Small intestine (tissue), 7 donors: ENCODE measurements at regions not wholly inside any gene's neighbourhood (a gene's known extent, or its start where the extent isn't known, plus 50 kb on each side); places are given as distances from the start of the nearest gene placed in this dataset.

Experiments
- DNase-seq, 2 donors: peaks; one replicate each; pipeline versions ENCODE4 v3.0.0 to v3.0.0-alpha.2; 2013
- FAIRE-seq: peaks from 2 replicates; lab custom pipeline; 2012; peaks lifted over from hg19 to GRCh38; lab: Jason Lieb, UNC
- H3K27ac ChIP-seq, 3 donors: one replicate each; pipeline ENCODE4 v1.5.1; 2013; ENCODE audit warnings: low read length in 2 of 3, mild to moderate bottlenecking in 2 of 3, control low read depth in 1 of 3, inconsistent platforms in 1 of 3, low read depth in 1 of 3, moderate library complexity in 1 of 3
- H3K27me3 ChIP-seq, 3 donors: one replicate each; pipeline ENCODE4 v1.6.1; 2013; ENCODE audit warnings: low read length in 3 of 3, inconsistent platforms in 1 of 3; ENCODE audit not compliant: control insufficient read depth in 3 of 3, insufficient read depth in 3 of 3
- H3K36me3 ChIP-seq, 3 donors: one replicate each; pipeline ENCODE4 v1.6.1; 2013; ENCODE audit warnings: low read length in 3 of 3, inconsistent platforms in 1 of 3, low read depth in 1 of 3, mild to moderate bottlenecking in 1 of 3, moderate library complexity in 1 of 3; ENCODE audit not compliant: control insufficient read depth in 3 of 3, insufficient read depth in 2 of 3
- H3K4me1 ChIP-seq, 3 donors: one replicate each; pipeline ENCODE4 v1.6.1; 2013; ENCODE audit warnings: low read length in 2 of 3, inconsistent platforms in 1 of 3, low read depth in 1 of 3, mild to moderate bottlenecking in 1 of 3, moderate library complexity in 1 of 3; ENCODE audit not compliant: control insufficient read depth in 3 of 3, insufficient read depth in 2 of 3
- H3K4me3 ChIP-seq, 3 donors: one replicate each; pipeline ENCODE4 v1.5.1; 2013; ENCODE audit warnings: low read length in 3 of 3, control low read depth in 1 of 3, inconsistent platforms in 1 of 3, low read depth in 1 of 3, mild to moderate bottlenecking in 1 of 3, moderate library complexity in 1 of 3
- H3K9me3 ChIP-seq, 2 donors: one replicate each; pipeline ENCODE4 v1.6.1; 2013; ENCODE audit warnings: low read depth in 1 of 2, low read length in 1 of 2; ENCODE audit not compliant: control insufficient read depth in 2 of 2, insufficient read depth in 1 of 2
- WGBS, 3 donors: extraction: QIAGEN DNeasy Blood & Tissue Kit; methylation state at CpG; one replicate each; pipeline ENCODE4 v1.1.7; 2013; 5-methylcytosine and 5-hydroxymethylcytosine counted together
- donor health status: healthy with polysubstance abuse.
- donor health status: control.
- donor health status: control.
- donor health status: Bipolar disorder and iron deficiency.
- donor health status: healthy.

DNA sequence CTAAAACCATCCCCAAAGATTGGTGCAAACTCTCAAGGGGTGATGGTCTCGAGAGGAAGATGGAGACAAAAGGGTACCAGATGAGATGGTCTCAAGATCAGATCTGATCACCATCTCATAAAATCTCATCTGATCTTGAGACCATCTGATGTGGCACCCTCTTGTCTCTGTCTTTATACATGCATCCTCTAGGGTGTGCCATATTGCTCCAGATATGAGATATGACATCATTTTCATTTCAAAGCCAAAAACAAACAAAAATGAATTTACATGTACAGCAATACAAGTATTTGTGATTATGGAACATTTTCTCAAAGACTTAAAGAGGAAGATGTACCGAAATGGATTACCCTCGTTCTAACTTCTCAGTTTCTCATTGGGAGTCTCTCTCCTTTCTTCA, 787.2 kb downstream of the GALC start:
- Histone ChIP-seq H3K27me3 (no peaks in the 10 kb centered on the region), H3K9me3 (no peaks in the 10 kb centered on the region), H3K27ac (no peak overlapping the region), H3K4me3 (no peak overlapping the region), H3K4me1 (no peaks in the 10 kb centered on the region), H3K36me3 (no peaks in the 10 kb centered on the region)
- 76 to 86% (median 81%) methylated on average over 3 of the region's 3 CpGs for WGBS, 3 donors
- DNase-seq: no peak
- FAIRE-seq: no peak

DNA sequence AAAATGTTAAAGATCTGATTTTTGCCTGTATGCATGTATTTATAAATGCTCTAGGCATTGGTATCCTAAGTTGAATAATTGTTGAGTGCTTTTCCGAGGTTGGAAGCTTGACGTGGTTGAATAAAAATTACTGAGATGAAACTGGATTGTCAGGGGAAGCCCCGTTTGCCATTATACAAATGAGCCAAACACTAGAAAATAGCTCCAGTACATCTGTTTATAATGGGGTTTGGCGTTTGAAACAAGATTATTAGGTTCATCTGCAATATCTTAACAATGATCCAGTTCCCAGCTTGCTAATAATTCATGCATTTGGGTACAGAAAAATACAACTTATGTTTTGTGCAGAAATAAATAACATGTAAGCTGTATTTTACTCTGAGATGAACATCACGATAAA, 789.6 kb downstream of the GALC start:
- Histone ChIP-seq H3K36me3 (no peaks in the 10 kb centered on the region), H3K27ac (no peak overlapping the region), H3K27me3 (no peaks in the 10 kb centered on the region), H3K9me3 (peaks cover 0 to 1% of the 10 kb centered on the region in 2 donors), H3K4me1 (no peaks in the 10 kb centered on the region), H3K4me3 (no peak overlapping the region)
- DNase-seq: no peak
- FAIRE-seq: no peak
- 71 to 77% (median 73%) methylated on average over 5 of the region's 5 CpGs for WGBS, 3 donors

DNA sequence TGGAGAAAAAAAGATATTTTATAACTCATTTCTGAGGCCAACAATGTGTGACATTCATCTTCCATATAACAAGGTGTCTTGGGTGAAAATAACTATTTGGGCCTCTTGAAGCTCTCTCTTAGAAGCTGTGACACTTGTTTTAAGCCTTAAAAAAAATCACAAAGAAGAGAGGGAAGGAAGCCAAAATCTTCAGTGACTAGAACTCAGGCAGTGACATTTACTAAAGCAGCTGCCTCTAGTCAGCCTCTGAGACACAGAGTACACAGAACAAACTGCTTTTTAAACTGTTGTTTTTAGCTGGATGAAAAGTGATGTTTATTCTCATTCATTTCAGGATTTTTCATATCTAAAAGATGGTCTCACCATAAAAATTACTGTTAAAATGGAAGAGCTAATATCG, 793.6 kb downstream of the GALC start:
- H3K36me3 ChIP-seq: no peaks in the 10 kb centered on the region
- DNase-seq (no peak), FAIRE-seq (no peak)
- WGBS, 3 donors: 50 to 67% (median 53%) methylated on average over 1 of the region's 1 CpG
- H3K4me3 ChIP-seq: no peak overlapping the region
- H3K9me3 ChIP-seq: peaks cover 0 to 1% of the 10 kb centered on the region in 2 donors
- no peak overlapping the region for H3K27ac ChIP-seq
- H3K27me3 ChIP-seq: no peaks in the 10 kb centered on the region
- H3K4me1 ChIP-seq: no peaks in the 10 kb centered on the region

DNA sequence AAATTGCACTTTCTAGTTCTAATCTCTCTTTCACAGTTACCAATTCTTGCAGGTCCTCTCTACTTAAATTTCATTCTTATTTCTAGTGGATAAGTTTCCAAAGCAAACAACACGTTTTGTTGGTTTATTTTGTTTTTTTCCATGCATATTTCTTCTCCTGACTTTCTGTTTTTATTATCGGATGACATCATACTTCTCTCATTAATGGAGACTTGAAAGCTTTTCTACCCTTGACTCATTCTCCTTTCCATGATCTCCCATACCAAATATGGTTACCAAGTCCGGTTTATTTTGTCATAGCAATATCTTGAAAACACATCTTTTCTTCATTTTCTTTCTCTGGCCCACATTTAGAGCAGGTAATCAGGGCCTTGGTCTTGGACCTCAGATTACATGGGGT, 796.5 kb downstream of the GALC start:
- H3K4me1 ChIP-seq: no peaks in the 10 kb centered on the region

DNA sequence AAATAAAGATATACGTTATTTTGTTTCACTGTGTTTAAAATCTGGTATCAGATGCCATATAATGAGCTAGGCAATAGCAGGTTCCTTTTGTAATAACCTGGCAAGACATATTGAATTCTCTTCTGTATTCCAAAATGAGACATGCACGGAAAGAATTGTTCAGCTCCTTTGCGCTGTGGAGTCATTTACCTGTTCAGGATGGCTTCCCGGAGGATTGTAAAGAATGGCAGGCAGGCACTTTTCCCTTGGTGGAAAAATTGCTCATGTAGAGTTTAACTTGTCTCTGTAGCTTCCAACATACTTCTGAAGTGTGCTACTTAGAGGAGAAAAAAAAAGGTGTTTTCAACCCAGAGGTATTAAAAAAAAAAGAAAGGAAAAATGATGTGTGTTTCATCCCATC, 805.2 kb downstream of the GALC start:
- DNase-seq (no peak), FAIRE-seq (no peak)
- Histone ChIP-seq H3K36me3 (no peaks in the 10 kb centered on the region), H3K4me3 (no peak overlapping the region), H3K27ac (no peak overlapping the region), H3K27me3 (no peaks in the 10 kb centered on the region), H3K9me3 (no peaks in the 10 kb centered on the region), H3K4me1 (no peaks in the 10 kb centered on the region)
- 85 to 88% (median 88%) methylated on average over 4 of the region's 4 CpGs for whole genome bisulfite sequencing, 3 donors

More for the DNA sequence above, 796.5 kb downstream of the GALC start:
- H3K4me3 ChIP-seq: no peak overlapping the region
- DNase-seq (no peak), FAIRE-seq (no peak)
- WGBS, 3 donors: 57 to 65% (median 62%) methylated on average over 3 of the region's 3 CpGs
- peaks cover 0 to 1% of the 10 kb centered on the region in 2 donors for H3K9me3 ChIP-seq
- H3K27me3 ChIP-seq: no peaks in the 10 kb centered on the region
- no peaks in the 10 kb centered on the region for H3K36me3 ChIP-seq
- no peak overlapping the region for H3K27ac ChIP-seq

DNA sequence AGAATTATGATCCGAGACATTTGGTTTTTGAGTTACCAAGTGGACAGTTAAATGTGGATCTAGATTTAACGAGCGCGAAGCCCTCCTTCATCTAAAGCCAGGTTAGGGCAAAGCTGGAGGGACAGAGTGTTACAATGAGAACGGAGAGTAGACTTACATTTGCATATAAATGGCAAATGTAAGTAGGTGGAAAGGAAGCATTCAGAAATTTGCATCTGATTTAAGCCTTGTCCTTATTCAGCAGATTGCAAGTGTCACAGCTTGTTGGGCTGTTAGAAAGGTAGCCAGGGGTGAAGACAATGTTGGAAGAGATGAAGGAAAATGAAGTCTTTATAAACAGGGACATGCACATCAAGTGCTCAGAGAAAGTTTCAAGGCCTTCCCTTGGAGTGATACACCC, 806.2 kb downstream of the GALC start:
- no peaks in the 10 kb centered on the region for H3K36me3 ChIP-seq
- 69 to 76% (median 71%) methylated on average over 5 of the region's 5 CpGs for WGBS, 3 donors
- H3K4me1 ChIP-seq: no peaks in the 10 kb centered on the region
- no peaks in the 10 kb centered on the region for H3K27me3 ChIP-seq
- no peak overlapping the region for H3K27ac ChIP-seq
- no peak for DNase-seq
- H3K4me3 ChIP-seq: no peak overlapping the region
- H3K9me3 ChIP-seq: no peaks in the 10 kb centered on the region
- no peak for FAIRE-seq

DNA sequence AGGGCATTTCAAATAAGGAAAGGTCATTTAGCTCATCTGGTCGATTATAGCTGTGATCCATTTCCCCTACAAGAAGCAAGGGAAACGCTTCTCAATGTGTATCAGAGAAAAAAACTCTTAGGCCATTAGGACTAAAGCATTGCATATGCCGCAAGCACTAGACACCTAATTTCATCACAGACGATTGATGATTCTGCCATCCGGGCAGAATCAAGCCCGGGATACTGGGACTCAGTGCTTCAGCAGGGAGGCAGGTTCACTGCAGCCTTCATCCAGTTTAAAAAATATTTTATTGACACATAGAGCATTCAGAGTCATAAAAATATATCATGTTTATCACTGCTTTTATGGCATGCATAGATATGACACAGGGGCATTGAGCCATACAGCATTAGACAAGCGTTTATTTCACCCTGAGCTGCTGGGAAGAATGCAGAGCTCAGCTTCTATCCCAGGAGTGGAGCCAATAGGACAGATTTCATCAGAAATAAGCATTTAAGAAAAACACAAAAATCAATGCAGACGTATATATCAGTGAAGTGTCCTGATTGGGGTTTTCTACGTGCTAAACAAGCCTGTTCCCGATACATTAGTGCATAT, 806.9 kb downstream of the GALC start:
- no peak for FAIRE-seq
- Histone ChIP-seq H3K4me3 (no peak overlapping the region), H3K9me3 (no peaks in the 10 kb centered on the region), H3K4me1 (no peaks in the 10 kb centered on the region), H3K27me3 (no peaks in the 10 kb centered on the region), H3K27ac (no peak overlapping the region), H3K36me3 (no peaks in the 10 kb centered on the region)
- 34 to 50% (median 41%) methylated on average over 10 of the region's 10 CpGs for WGBS, 3 donors
- peak in 1 of 2 donors; percentile 5 for DNase-seq

DNA sequence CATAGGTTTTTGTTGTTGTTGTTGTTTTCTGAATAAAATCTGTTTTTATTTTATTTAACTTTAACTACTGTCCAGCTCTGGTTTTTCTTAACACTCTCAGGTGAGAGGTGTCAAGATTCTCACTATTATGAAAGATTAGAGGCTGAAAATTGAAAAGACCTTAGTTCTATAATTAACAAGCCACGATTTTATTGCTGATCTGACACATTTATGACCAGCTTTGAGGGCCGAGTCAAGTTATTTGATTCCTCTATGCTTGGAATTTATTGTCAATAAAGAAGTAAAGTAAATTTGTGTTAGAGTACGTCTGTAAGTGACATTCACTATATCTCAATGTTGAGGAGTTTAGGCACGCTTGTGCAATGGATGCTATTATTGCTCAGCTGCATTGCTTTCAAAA, 808.8 kb downstream of the GALC start:
- FAIRE-seq: no peak
- Histone ChIP-seq H3K27me3 (no peaks in the 10 kb centered on the region), H3K36me3 (no peaks in the 10 kb centered on the region), H3K27ac (no peak overlapping the region), H3K9me3 (no peaks in the 10 kb centered on the region), H3K4me1 (no peaks in the 10 kb centered on the region), H3K4me3 (no peak overlapping the region)
- WGBS, 3 donors: 13 to 57% (median 39%) methylated on average over 4 of the region's 4 CpGs
- DNase-seq: no peak

DNA sequence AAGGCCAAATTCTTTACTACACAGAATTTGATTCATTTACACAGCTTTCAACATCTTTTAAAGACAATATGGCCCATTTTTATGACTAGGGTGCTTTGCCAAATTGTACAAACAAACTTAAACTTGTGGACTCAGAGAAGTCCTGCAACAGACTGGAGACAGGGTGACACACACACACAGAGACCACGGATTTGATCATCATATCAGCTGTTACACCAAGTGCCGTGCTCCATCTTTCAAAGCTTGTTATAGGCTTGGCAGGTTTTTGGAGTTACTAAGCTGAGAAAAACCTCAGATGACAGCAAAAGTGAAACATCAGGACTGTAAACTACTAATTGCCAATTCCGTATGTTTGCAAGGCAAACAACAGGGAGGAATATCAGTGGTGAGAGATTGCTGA, 811.7 kb downstream of the GALC start:
- Histone ChIP-seq H3K27ac (no peak overlapping the region), H3K36me3 (no peaks in the 10 kb centered on the region), H3K4me3 (no peak overlapping the region), H3K27me3 (no peaks in the 10 kb centered on the region), H3K9me3 (no peaks in the 10 kb centered on the region), H3K4me1 (no peaks in the 10 kb centered on the region)
- WGBS, 3 donors: 47 to 51% (median 48%) methylated on average over 3 of the region's 3 CpGs
- FAIRE-seq (no peak), DNase-seq (no peak)
